Activated naive CD4-positive, alpha-beta T cell (primary cell): ENCODE measurements at regions not wholly inside any gene's neighbourhood (a gene's known extent, or its start where the extent isn't known, plus 50 kb on each side); places are given as distances from the start of the nearest gene placed in this dataset.
"Not testable (repeated sequence)": the region's sequence is repeated elsewhere in the genome, so short reads cannot be mapped to it uniquely, and the experiment has no call there.

Experiments
- DNase-seq, 4 experiments: peaks; one replicate each; lab custom pipeline; 2025; lab: John Stamatoyannopoulos, UW

DNA sequence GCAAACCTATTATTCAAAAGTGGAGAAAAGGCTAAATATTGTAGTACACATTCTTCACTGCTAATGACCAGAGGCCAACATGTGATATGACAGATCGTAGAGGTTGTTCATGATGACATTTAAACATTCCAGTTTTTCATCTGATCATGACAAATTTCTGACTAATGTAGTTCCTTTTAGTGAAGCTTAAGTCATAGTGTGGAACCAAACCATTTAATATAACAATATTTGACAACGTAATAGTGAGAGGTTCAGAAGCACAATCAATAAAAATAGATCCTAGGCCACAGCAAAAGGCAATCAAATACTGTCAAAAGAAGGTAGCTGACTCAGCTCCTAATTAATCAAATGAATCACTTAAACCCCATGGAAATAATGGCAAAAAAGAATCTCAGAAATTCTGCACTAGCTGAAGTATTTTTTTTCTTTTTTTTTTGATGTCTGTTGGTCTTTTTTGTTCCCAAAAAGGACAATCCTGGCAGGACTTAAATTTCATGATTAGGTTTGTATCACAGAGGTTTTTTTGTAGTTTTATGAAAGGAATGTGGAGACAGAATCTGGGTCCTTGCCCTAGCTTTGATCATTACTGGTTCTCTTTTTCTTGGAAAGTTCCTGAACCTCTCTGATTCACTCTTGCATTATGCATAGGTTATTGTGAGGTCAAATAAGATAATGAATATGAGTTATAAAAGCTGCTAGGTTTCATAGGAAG lies 795.0 kb downstream of the DTWD2 start:
- no peak for DNase-seq

DNA sequence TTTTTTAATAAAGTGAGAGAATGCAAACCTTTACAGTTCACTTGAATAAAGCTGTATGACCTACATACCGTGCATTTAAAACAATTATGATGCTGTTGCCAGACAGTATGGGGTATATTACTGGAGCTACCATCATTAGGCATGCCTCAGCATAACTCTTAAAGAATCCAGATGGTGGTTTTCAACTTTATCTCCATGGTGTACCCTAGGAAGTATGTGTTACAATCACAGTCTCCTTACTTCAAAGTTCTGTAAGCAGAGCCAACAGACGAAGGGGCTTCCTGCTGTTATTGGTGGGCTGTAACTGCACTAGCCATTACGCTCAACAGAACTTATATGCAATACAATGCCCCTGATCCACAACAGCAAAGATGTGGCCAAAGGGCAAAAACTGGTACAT lies 803.3 kb downstream of the DTWD2 start:
- no peak for DNase-seq

DNA sequence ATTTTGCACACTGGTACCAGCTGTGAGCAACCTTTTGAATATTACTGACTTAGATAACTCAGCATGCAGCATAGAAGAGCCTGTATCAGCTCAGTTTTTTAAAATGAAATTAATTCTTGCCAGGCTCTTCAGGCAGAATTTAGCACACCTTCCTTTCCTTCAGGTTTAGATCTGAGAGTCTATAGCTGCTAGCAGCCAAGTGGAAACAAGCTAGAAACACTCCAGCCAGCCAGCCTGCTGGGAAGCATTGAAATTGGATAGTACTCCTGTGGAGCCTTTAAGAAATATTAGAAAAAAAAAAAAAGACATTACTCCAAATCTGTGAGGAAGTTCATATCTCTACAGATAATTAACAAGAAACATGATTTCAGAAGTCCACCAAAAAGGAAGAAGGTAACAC lies 812.2 kb downstream of the DTWD2 start:
- no peak for DNase-seq

DNA sequence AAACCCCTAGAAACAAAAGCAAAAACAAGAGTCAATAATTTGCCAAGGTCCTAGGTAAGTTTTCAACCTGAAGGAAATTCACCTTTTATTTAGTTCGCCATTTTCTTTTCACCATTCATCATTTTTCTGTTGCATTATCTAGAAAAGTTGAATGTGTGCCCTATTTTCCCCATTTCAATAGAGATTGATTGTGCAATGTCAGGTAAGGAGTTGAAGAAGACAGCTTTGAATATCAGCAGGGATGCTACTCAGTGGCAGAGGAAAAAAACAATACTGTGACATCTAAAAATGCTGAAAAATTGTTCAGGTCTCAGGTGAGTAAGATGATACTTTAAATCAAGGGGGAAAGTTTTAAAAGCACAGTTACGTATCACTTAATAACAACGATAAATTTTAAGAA lies 813.7 kb downstream of the DTWD2 start:
- DNase-seq = no peak

DNA sequence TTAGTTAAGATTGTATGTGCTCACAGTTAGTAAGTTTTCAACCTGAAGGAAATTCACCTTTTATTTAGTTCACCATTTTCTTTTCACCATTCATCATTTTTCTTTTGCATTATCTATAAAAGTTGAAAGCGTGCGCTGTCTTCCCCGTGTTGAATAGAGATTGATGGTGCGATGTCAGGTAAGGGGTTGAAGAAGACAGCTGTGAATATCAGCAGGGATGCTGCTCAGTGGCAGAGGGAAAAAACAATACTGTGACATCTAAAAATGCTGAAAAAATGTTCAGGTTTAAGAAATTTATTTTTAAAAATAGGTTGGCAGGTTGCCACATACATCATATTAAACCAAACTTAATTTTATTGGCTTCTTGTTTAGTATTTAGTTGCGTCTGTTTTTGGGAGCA lies 815.0 kb downstream of the DTWD2 start:
- no peak for DNase-seq

DNA sequence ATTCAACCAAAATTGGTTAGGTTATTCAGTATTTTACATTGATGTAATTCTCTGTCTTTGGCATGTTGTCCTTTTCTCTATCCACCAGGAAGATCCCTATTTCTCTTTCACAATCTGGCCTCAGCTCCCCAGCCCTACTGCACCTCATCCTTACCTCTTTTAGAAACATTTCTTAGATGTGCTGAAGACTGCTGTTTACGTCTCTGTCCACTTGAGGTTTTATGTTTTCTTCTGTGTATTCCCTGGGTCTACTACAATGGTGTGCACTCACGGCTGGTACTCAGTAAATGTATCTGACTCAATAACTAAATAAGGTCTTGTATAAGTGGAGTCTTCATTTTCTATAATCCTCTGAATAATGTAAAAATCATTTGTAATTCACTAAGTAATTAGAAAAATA lies 822.7 kb downstream of the DTWD2 start:
- DNase-seq = no peak

DNA sequence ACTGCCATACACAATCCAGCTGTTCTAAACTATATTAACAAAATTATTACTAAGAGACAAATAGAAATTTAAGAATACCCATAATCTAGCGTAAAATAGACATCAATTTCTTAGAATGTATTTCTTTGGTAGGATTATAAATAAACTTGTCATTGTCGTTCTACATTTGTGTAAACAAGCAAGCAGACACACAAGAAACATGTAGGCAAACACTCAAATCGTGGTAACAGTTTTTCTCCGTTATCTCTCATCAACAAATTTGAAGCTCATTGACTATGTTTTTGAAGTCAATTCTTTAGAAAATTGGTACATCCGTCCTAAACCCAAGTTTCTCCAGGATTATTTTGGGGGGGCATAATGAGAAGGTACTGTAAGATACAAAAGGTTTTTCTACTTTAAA lies 832.2 kb downstream of the DTWD2 start:
- no peak for DNase-seq

DNA sequence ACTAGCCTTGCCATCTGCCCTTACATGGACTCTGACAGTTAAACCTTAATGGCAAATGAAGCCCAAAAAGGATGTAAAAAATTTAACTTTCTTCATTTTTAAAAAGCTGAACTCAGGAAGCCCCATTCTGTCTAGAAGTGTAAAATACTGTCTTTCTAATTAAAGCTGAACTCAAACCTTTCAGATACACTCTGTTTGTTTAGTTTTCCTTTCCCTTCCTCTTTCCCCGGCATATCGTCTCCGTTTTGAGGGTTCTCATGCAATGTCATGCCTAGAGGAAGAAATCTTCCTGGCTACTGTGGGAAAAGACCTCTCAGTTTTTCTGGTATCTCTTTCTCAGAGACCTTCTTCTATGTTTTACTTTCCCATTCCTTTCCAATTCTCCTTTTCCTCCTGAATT lies 841.5 kb downstream of the DTWD2 start:
- no peak for DNase-seq

DNA sequence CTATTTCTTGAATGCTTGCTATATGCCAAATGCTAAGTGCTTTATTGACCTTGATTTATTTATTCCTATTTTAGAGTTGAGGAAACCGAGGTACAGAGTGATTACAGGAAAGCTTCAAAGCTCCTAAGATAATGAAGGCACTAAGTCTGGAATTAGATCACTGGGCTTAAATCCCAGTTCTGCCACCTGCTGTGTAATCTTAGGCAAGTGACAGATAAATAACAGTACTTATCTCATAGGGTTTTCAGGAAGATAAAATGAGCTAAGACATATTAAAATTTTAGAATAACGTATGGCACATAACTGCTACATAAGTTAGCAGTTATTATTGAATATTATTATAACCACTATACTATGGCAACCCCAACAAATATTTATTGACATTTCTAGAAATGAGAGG lies 843.8 kb downstream of the DTWD2 start:
- no peak for DNase-seq

DNA sequence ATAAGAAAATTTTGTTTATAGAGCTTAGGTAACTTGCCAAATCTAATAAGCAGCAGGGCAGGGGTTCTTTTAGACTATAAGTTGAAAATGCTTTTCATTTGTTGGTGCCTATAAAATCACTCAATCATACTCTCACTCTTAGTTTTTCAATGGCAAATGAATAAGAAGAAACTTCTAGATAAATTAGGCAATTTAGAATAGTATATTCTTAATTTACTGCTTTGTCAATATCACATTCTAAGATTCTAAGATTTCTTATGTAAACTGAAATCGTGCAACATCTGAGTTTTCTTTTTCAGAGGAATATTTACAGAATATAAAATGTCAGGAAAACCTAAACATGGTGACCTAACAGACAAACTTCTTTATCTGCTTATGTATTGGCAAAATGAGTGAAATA lies 849.0 kb downstream of the DTWD2 start:
- no peak for DNase-seq

DNA sequence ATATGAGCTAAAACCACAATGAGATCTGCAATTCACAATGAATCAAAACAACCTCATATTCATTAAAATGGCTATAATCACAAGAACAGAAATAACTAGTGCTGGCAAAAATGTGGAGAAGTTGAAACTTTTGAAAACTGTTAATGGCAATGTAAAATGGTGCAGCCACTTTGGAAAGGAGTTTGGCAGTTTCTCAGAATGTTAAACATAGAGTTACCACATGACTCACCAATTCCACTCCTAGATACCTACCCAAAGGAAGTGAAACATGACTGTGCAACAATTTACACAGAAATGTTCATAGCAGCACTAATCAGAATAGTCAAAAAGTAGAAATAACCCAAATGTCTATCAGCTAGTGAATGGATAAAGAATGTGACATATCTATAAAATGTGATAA lies 862.2 kb downstream of the DTWD2 start:
- DNase-seq = no peak

DNA sequence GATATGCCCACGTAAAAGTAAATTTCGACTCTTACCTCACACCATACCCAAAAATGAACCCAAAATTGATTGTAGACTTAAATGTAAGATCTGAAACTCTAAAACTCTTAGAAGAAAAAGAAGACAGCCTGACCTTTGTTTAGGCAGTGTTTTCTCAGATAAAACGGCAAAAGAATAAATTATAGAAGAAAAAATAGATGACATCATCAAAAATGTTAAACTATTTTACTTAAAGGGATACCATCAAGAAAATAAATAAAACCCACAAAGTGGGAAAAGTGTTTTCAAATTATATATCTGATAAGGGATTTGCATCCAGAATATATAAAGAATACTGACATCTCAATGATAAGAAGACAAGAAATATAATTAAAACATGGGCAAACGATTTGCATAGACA lies 862.7 kb downstream of the DTWD2 start:
- DNase-seq = no peak

DNA sequence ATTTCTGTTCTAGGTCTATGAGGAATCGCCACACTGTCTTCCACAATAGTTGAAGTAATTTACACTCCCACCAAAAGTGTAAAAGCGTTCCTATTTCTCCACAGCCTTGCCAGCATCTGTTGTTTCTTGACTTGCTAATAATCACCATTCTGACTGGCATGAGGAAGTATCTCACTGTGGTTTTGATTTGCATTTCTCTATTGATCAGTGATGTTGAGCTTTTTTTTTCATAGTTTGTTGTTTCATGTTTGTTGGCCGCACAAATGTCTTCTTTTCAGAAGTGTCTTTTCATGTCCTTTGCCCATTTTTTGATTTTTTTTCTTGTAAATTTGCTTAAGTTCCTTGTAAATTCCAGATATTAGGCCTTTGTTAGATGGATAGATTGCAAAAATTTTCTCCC lies 867.1 kb downstream of the DTWD2 start:
- DNase-seq = no peak

DNA sequence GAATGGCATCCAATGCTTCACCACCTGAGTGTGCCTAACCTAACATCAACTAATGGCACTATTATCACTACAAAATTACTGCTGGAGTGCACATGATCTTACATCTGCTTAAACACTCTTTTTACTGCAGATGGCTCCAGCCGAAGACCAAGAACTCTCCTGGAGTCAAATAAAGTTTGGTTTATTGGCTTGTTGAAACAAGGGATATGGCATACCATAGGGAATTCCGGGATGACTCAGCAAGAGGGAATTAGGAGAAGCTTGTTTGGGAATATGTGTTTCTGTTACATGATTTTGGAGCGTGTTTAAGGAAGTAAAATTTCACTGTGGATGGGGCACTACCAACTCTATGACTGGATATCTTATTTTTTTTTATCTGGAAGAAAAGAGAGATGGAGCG lies 872.6 kb downstream of the DTWD2 start:
- no peak for DNase-seq

DNA sequence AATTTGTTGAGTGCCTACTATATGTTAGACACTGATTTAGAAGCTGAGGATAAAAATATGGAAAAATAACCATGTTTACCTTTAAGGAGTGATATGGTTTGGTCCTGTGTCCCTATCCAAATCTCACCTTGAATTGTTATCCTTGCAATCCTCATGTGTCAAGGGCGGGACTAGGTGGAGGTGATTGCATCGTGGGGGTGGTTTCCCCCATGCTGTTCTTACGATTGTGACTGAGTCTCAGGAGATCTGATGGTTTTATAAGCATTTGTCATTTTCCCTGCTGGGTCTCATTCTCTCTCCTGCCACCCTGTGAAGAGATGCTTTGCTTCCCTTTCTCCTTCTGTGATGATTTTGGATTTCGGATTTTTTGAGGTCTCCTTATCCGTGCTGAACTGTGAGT lies 876.4 kb downstream of the DTWD2 start:
- no peak for DNase-seq

DNA sequence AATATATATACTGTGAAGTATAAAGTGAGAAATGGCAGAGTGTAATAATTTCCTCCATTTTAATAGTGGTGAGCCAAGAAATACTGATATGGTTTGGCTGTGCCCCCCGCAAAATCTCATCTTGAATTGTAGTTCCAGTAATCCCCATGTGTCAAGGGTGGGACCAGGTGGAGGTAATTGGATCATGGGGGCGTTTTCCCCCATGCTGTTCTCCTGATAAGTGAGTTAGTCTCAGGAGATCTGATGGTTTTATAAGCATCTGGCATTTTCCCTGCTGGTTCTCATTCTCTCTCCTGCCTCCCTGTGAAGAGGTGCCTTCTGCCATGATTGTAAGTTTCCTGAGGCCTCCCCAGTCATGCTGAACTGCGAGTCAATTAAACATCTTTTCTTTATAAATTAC lies 881.1 kb downstream of the DTWD2 start:
- DNase-seq = not testable (repeated sequence)

DNA sequence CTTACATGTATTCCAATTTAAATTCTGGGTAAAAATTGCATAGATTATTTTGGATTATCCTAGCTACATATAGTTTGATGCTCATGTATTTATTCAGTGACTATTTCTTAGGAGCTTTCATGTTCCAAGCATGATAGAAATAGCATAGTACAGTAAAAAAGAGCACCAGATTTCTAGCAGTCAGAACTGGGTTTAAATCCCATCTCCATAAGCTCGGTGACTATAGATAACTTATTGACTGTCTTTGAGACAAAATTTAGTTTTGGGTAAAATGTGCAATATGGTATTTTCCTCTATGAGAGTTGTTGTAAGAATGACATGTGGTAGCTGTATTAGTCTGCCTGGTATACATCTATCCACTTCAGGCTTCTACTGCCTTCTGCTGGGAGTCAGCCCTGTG lies 889.6 kb downstream of the DTWD2 start:
- DNase-seq = no peak

DNA sequence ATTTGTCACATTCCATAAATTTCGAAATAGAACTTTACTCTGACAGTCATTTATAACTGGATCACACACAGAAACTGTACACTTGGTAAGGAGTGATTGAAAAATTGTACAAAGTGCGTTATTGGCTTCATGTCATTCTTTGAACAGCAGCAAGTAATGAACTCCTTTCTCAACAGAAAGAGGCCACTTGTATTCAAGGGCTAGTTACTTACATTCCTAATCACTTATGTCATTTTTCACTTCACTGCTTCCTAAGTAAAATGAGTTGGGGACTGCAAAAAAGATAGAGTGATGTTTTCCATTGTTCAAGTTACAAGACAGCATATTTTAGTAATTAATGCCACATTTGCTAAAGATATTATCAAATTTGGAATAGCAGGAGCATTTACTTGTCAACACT lies 893.2 kb downstream of the DTWD2 start:
- no peak for DNase-seq

DNA sequence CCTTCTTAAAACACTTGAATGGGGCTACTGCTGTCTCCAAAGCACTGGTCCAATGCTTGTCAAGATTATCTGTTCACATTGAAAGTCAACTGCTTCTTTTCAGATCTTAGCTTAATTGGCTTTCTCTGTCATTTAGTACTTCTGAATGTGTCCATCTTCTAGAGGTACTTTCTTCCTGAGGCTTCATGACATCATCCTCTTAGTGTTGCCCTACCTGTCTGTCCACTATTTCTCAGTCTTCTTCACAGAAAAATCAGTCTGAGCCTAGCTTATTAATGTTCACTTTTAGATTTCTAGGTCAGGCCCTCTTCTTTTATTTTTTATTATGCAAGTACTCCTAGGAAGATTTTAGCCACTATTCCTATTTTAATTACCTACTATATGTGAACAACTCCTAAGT lies 899.9 kb downstream of the DTWD2 start:
- DNase-seq = no peak

DNA sequence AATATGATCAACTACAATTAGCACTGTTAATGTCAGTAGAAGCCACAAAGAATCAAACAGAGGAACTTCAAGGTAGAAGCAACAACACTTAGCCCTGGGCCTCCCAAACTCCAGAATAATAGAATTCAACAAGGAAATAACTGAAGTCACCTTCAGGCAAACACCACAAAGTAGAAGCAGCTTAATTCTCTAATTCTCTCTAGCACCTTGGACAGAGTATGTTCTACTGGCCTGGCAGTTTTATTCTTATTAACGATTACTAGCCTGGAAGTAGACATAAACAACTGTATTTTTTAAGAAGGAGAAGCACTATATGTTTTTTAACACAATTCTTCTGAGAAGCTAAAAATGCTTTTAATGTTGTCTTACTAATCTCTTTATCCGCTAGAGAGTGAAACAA lies 911.9 kb downstream of the DTWD2 start:
- DNase-seq = no peak

DNA sequence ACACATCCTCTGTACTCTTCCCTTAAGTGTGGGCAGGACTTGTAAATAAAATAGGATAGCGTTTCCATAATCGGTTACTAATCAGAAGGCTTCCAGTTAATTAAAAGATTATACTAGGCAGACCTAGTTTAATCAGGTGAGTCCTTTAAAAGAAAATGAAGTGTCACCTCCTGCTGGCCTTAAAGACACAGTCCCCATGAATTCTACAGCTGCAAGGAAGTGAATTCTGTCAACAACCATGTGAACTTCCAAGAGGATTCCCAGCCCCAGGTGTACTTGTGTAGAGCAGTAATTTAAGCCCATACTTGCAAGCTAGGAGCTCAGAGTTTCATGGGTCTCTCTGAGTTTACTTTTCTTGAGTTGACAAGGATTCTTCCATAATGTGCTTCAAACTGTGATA lies 918.3 kb downstream of the DTWD2 start:
- DNase-seq = no peak

DNA sequence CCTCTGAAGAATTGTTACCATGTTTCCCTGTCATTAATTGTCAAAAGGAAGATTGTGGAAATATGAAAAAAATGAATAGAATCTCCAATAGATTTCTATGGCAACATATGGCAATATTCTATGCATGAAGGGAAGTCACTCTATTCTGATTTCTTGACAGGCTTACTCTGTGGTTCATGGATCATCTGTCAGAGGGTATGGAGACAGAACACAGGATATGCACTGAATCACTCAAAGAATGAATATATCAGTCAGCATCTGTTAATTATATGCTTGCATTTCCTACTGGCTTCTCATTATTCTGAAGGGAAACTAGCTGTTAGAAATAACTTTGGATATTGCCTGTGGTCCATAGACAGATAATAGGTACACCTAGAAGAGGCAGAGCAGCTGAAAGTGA lies 918.9 kb downstream of the DTWD2 start:
- no peak for DNase-seq

DNA sequence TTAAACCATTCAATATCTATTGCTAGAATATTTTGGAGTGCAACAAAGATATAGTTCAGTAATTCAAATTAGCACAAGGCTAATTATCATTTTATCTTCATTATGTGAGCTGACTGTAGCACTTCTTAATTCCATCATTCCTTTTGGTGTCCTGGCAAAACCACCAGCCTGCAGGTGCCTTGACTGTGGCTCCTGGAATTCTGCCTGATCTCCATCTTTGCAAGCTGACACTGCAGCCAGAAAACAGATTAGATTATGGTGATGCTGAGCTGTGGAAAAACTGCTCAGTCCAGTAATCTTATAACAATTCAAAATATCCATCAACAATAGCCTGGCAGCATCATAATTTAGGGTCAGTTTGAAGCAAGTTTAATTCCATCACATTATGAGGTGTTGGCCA lies 919.5 kb downstream of the DTWD2 start:
- DNase-seq = no peak

DNA sequence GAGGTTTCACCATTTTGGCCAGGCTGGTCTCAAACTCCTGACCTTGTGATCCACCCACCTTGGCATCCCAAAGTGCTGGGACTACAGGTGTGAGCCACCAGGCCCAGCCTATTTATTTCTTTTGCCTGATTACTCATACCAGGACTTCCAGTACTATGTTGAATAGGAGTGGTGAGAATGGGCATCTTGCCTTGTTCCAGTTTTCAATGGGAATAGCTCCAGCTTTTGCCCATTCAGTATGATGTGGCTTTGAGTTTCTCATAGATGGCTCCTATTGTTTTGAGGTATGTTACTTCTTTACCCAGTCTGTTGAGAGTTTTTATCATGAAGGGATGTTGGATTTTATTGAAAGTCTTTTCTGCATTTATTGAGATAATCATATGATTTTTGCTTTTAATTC lies 924.5 kb downstream of the DTWD2 start:
- DNase-seq = not testable (repeated sequence)

DNA sequence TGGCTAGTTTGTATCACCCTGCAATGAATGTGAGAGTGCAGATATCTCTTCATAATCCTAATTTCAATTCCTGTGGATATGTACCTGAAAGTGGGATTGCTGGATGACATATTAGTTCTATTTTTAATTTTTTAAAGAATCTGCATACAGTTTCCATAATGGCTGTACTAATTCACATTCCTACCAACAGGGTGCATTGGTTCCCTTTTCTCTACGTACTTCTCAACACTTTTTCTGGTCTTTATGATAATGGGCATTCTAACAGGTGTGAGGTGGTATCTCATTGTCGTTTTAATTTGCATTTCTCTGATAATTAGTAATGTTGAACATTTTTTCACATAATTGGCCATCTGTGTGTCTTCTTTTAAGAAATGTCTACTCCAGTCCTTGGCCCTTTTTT lies 927.5 kb downstream of the DTWD2 start:
- DNase-seq = no peak
